H1 (cell line): ENCODE measurements at regions not wholly inside any gene's neighbourhood (a gene's known extent, or its start where the extent isn't known, plus 50 kb on each side); places are given as distances from the start of the nearest gene placed in this dataset.

ENCODE experiments used
- CTCF ChIA-PET: fragments of 300-600 bp; sonication (Branson Sonifier 250); formaldehyde crosslinking; loops from one replicate; lab custom pipeline; 2021; ENCODE audit not compliant: partially characterized antibody; lab: Charles Lee
- POLR2A ChIA-PET: fragments of 300-600 bp; sonication (Branson Sonifier 250); formaldehyde crosslinking; loops from one replicate; lab custom pipeline; 2021; ENCODE audit warnings: inconsistent platforms; ENCODE audit not compliant: partially characterized antibody; lab: Charles Lee
- DNase-seq, 2 experiments: peaks; one replicate each; pipeline versions ENCODE4 v3.0.0 to v3.0.0-alpha.2; 2010 to 2022; ENCODE audit warnings: low spot score in 2 of 2, low read depth in 1 of 2, mixed read lengths in 1 of 2
- FAIRE-seq: peaks from 2 replicates; lab custom pipeline; 2011; peaks lifted over from hg19 to GRCh38; lab: Jason Lieb, UNC
- H2AFZ ChIP-seq: 2 replicates; pipeline ENCODE4 v1.8.1; 2012; ENCODE audit warnings: low read length, inconsistent platforms
- H2AK5ac ChIP-seq: 2 replicates; pipeline ENCODE4 v1.6.1; 2013; ENCODE audit warnings: low read depth, low read length
- H2BK120ac ChIP-seq: replicated peaks from 2 replicates; pipeline ENCODE3; 2013; ENCODE audit warnings: low read depth, low read length, inconsistent platforms
- H2BK12ac ChIP-seq: 2 replicates; pipeline ENCODE4 v1.6.1; 2013; ENCODE audit warnings: low read depth, low read length
- H2BK15ac ChIP-seq: 2 replicates; pipeline ENCODE4 v1.6.1; 2013; ENCODE audit warnings: low read length
- H2BK20ac ChIP-seq: 2 replicates; pipeline ENCODE4 v1.6.1; 2013; ENCODE audit warnings: low read length
- H2BK5ac ChIP-seq: 2 replicates; pipeline ENCODE4 v1.6.1; 2013; ENCODE audit warnings: low read depth, low read length
- H3K14ac ChIP-seq: 2 replicates; pipeline ENCODE4 v1.6.1; 2013; ENCODE audit warnings: inconsistent platforms; ENCODE audit not compliant: insufficient read length
- H3K18ac ChIP-seq: 2 replicates; pipeline ENCODE4 v1.6.1; 2013; ENCODE audit warnings: low read length; ENCODE audit errors: extremely low read depth
- H3K23ac ChIP-seq: 2 replicates; pipeline ENCODE4 v1.6.1; 2013; ENCODE audit warnings: inconsistent platforms; ENCODE audit not compliant: insufficient read length
- H3K23me2 ChIP-seq: 2 replicates; pipeline ENCODE4 v1.6.1; 2013; ENCODE audit warnings: low read depth, low read length
- H3K27ac ChIP-seq: 2 replicates; pipeline ENCODE4 v1.6.1; 2011; ENCODE audit warnings: low read depth, low read length, inconsistent platforms
- H3K27me3 ChIP-seq, 4 experiments: replicated peaks in 1 of 4; 1 replicate in 1 of 4; 2 replicates in 3 of 4; pipeline versions ENCODE4 v1.6.1 to v1.8.1; 2011 to 2013; ENCODE audit warnings: low read length in 3 of 4, mild to moderate bottlenecking in 3 of 4, inconsistent platforms in 2 of 4, mixed read lengths in 2 of 4, moderate library complexity in 1 of 4; ENCODE audit not compliant: control insufficient read depth in 3 of 4, insufficient read depth in 3 of 4; ENCODE audit errors: extremely low read depth in 1 of 4
- H3K36me3 ChIP-seq, 4 experiments: 2 replicates each; pipeline versions ENCODE4 v1.6.1 to v1.8.1; 2011 to 2013; ENCODE audit warnings: mild to moderate bottlenecking in 4 of 4, low read length in 3 of 4, moderate library complexity in 2 of 4, control low read depth in 1 of 4, inconsistent platforms in 1 of 4; ENCODE audit not compliant: insufficient read depth in 4 of 4, control insufficient read depth in 2 of 4
- H3K4ac ChIP-seq: replicated peaks from 2 replicates; pipeline ENCODE3; 2013; ENCODE audit warnings: low read length, low read depth, mixed read lengths, inconsistent platforms; ENCODE audit not compliant: insufficient read length
- H3K4me1 ChIP-seq, 4 experiments: replicated peaks in 1 of 4; 1 replicate in 1 of 4; 2 replicates in 3 of 4; pipeline versions ENCODE4 v1.6.1 to v1.8.1; 2011 to 2013; ENCODE audit warnings: low read length in 3 of 4, inconsistent platforms in 2 of 4, mixed read lengths in 1 of 4; ENCODE audit not compliant: insufficient read depth in 4 of 4, control insufficient read depth in 3 of 4
- H3K4me2 ChIP-seq, 2 experiments: 2 replicates each; pipeline versions ENCODE4 v1.6.1 to v1.8.1; 2011 to 2013; ENCODE audit warnings: low read depth in 2 of 2, low read length in 2 of 2, control low read depth in 1 of 2, inconsistent platforms in 1 of 2, mild to moderate bottlenecking in 1 of 2; ENCODE audit not compliant: insufficient read depth in 1 of 2
- H3K4me3 ChIP-seq, 4 experiments: fragments of 200-600, 300-600 bp in 1 of 4; sonication (generic), shearing (Covaris generic), sonication (Bioruptor Twin) in 1 of 4; 2 replicates each; pipeline versions ENCODE4 v1.5.1 to v1.8.1; 2011 to 2016; ENCODE audit warnings: low read length in 4 of 4, low read depth in 3 of 4, control low read depth in 2 of 4, inconsistent platforms in 2 of 4, mild to moderate bottlenecking in 2 of 4, mixed read lengths in 1 of 4, moderate library complexity in 1 of 4; ENCODE audit not compliant: insufficient read depth in 2 of 4; ENCODE audit errors: extremely low read depth in 1 of 4
- H3K56ac ChIP-seq: replicated peaks from 2 replicates; pipeline ENCODE3; 2013; ENCODE audit warnings: low read depth, mild to moderate bottlenecking, mixed read lengths, low read length, inconsistent platforms; ENCODE audit not compliant: insufficient read length
- H3K79me1 ChIP-seq: 2 replicates; pipeline ENCODE4 v1.6.1; 2013; ENCODE audit warnings: low read depth, low read length, control low read depth
- H3K79me2 ChIP-seq, 2 experiments: 2 replicates each; pipeline versions ENCODE4 v1.6.1 to v1.8.1; 2012 to 2013; ENCODE audit warnings: low read length in 2 of 2, mild to moderate bottlenecking in 2 of 2, inconsistent platforms in 1 of 2; ENCODE audit not compliant: insufficient read depth in 2 of 2, control insufficient read depth in 1 of 2
- H3K9ac ChIP-seq, 4 experiments: replicated peaks in 1 of 4; 1 replicate in 1 of 4; 2 replicates in 3 of 4; pipeline versions ENCODE4 v1.6.1 to v1.8.1; 2011 to 2013; ENCODE audit warnings: low read depth in 3 of 4, low read length in 3 of 4, control low read depth in 2 of 4, mild to moderate bottlenecking in 2 of 4, moderate library complexity in 2 of 4, inconsistent platforms in 1 of 4; ENCODE audit errors: extremely low read depth in 1 of 4
- H3K9me3 ChIP-seq, 2 experiments: 2 replicates each; pipeline versions ENCODE4 v1.6.1 to v1.8.1; 2012 to 2013; ENCODE audit warnings: mild to moderate bottlenecking in 2 of 2, moderate library complexity in 2 of 2, control low read depth in 1 of 2, inconsistent platforms in 1 of 2, low read depth in 1 of 2, low read length in 1 of 2, mixed read lengths in 1 of 2; ENCODE audit not compliant: insufficient read depth in 2 of 2
- H4K20me1 ChIP-seq, 2 experiments: replicated peaks in 1 of 2; 2 replicates each; pipeline versions ENCODE3 to v1.8.1; 2011 to 2013; ENCODE audit warnings: inconsistent platforms in 2 of 2, low read length in 2 of 2, mild to moderate bottlenecking in 1 of 2; ENCODE audit not compliant: insufficient read depth in 2 of 2, control insufficient read depth in 1 of 2
- H4K5ac ChIP-seq: 2 replicates; pipeline ENCODE4 v1.6.1; 2013; ENCODE audit warnings: low read length, low read depth, mixed read lengths, inconsistent platforms; ENCODE audit not compliant: insufficient read length
- H4K8ac ChIP-seq: 2 replicates; pipeline ENCODE4 v1.8.0; 2013; ENCODE audit warnings: mild to moderate bottlenecking, moderate library complexity, low read length, inconsistent platforms; ENCODE audit not compliant: insufficient read depth; ENCODE audit errors: extremely low read depth
- H4K91ac ChIP-seq: replicated peaks from 2 replicates; pipeline ENCODE3; 2013; ENCODE audit warnings: low read length, mixed read lengths, inconsistent platforms; ENCODE audit not compliant: insufficient read length
- CBX8 ChIP-seq: fragments of 300-800, 300-1000 bp; sonication (generic); IDR thresholded peaks from 2 replicates; pipeline ENCODE4 v1.7.1; 2016; ENCODE audit warnings: low read depth, low read length, borderline replicate concordance
- CREB1 ChIP-seq: IDR thresholded peaks from 2 replicates; pipeline ENCODE4 v1.6.1; 2012; ENCODE audit warnings: inconsistent platforms
- FOSL1 ChIP-seq: IDR thresholded peaks from 2 replicates; pipeline ENCODE4 v1.6.1; 2011; ENCODE audit warnings: mild to moderate bottlenecking, low read depth, low read length, moderate library complexity; ENCODE audit not compliant: insufficient read depth
- GABPA ChIP-seq: IDR thresholded peaks from 2 replicates; pipeline ENCODE4 v1.6.1; 2011; ENCODE audit warnings: mild to moderate bottlenecking, low read length, moderate library complexity, borderline replicate concordance; ENCODE audit not compliant: insufficient read depth
- MAFK ChIP-seq: IDR thresholded peaks from 2 replicates; pipeline ENCODE4 v1.6.1; 2012; ENCODE audit warnings: low read depth, mild to moderate bottlenecking, improper control_type of control experiment, low read length
- NRF1 ChIP-seq: IDR thresholded peaks from 2 replicates; pipeline ENCODE4 v1.6.1; 2011; ENCODE audit warnings: mild to moderate bottlenecking, low read depth, low read length, improper control_type of control experiment
- PHF8 ChIP-seq: fragments of 200-600 bp; sonication (generic); conservative IDR thresholded peaks from 2 replicates; pipeline ENCODE4 v1.7.1; 2012; ENCODE audit warnings: low read depth, mild to moderate bottlenecking, inconsistent platforms, low read length, moderate library complexity
- POLR2A ChIP-seq, 2 experiments: IDR thresholded peaks; 1 replicate in 1 of 2; 2 replicates in 1 of 2; pipeline ENCODE4 v1.6.1; 2011; ENCODE audit warnings: low read depth in 2 of 2, low read length in 2 of 2, mild to moderate bottlenecking in 2 of 2; ENCODE audit errors: control extremely low read depth in 1 of 2
- POLR2AphosphoS5 ChIP-seq: IDR thresholded peaks from 2 replicates; pipeline ENCODE4 v1.6.1; 2011; ENCODE audit warnings: low read depth, low read length
- POU5F1 ChIP-seq: IDR thresholded peaks from 2 replicates; pipeline ENCODE4 v1.6.1; 2011; ENCODE audit warnings: low read depth, mild to moderate bottlenecking, low read length, moderate library complexity
- RXRA ChIP-seq: IDR thresholded peaks from 2 replicates; pipeline ENCODE4 v1.6.1; 2011; ENCODE audit warnings: low read depth, mild to moderate bottlenecking, low read length, moderate library complexity; ENCODE audit not compliant: insufficient read depth
- SIN3A ChIP-seq, 2 experiments: IDR thresholded peaks in 1 of 2; conservative IDR thresholded peaks in 1 of 2; 2 replicates each; pipeline ENCODE4 v1.6.1; 2011 to 2012; ENCODE audit warnings: low read length in 2 of 2, improper control_type of control experiment in 1 of 2, low read depth in 1 of 2, mild to moderate bottlenecking in 1 of 2
- TAF1 ChIP-seq: IDR thresholded peaks from 2 replicates; pipeline ENCODE4 v1.6.1; 2011; ENCODE audit warnings: mild to moderate bottlenecking, low read depth, low read length
- TEAD4 ChIP-seq: IDR thresholded peaks from 2 replicates; pipeline ENCODE4 v1.6.1; 2012; ENCODE audit warnings: low read depth, low read length, inconsistent platforms, mixed read lengths
- WGBS, 2 experiments: shearing (Covaris generic) in 1 of 2; methylation state at CpG; one replicate each; pipeline versions ENCODE4 v1.1.6 to v1.1.7; 2013 to 2015; ENCODE audit warnings: low lambda C conversion rate in 2 of 2, mixed read lengths in 2 of 2, inconsistent platforms in 1 of 2, low coverage in 1 of 2, missing lambda C conversion rate in 1 of 2; ENCODE audit not compliant: insufficient replicate concordance in 2 of 2, insufficient coverage in 1 of 2, insufficient read length in 1 of 2; ENCODE audit errors: extremely low coverage in 1 of 2, missing lambda C conversion rate in 1 of 2; 5-methylcytosine and 5-hydroxymethylcytosine counted together
- TF ChIP-seq, protein P1 (sequence below): IDR thresholded peaks from 2 replicates; pipeline ENCODE4 v1.6.1; 2012; ENCODE audit warnings: inconsistent platforms

- TF ChIP-seq TEAD4 (no peak), POLR2AphosphoS5 (no peak), POLR2A (IDR thresholded peaks at IDR 0.05; ENCODE audit: control extremely low read depth in 1 of 2, low read depth in 2 of 2, low read length in 2 of 2) (no peak), GABPA (no peak), CBX8 (no peak), SIN3A (conservative IDR thresholded peaks at IDR 0.05 in 1 of 2, IDR thresholded peaks at IDR 0.05 in 1 of 2; ENCODE audit: low read depth in 1 of 2, low read length in 2 of 2) (no peak), POU5F1 (no peak), RXRA (no peak), PHF8 (no peak), TAF1 (no peak), NRF1 (no peak), CREB1 (no peak), FOSL1 (no peak), MAFK (no peak)
- TF ChIP-seq, protein P1, sequence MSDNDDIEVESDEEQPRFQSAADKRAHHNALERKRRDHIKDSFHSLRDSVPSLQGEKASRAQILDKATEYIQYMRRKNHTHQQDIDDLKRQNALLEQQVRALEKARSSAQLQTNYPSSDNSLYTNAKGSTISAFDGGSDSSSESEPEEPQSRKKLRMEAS: no peak
- Histone ChIP-seq H3K4ac (no peak overlapping the region), H3K9ac (no peak overlapping the region), H2AFZ (no peak overlapping the region), H2BK120ac (no peak overlapping the region), H2BK5ac (no peak overlapping the region), H3K23me2 (no peaks in the 10 kb centered on the region), H3K4me3 (no peak overlapping the region), H3K14ac (no peak overlapping the region), H3K56ac (no peak overlapping the region), H3K79me1 (no peaks in the 10 kb centered on the region), H3K27me3 (no peaks in the 10 kb centered on the region), H3K9me3 (peaks cover 11 to 18% of the 10 kb centered on the region in 2 experiments; a peak in 2 of 4 replicates), H3K79me2 (no peaks in the 10 kb centered on the region), H4K5ac (no peak overlapping the region), H4K91ac (no peak overlapping the region), H2BK20ac (no peak overlapping the region), H2BK12ac (peak overlapping the region; percentile 64; the same call in 1 of the 2 replicates), H3K36me3 (peaks cover 0 to 5% (median 0%) of the 10 kb centered on the region in 4 experiments; a peak in 2 of 8 replicates), H4K20me1 (no peaks in the 10 kb centered on the region), H3K4me2 (no peak overlapping the region), H3K4me1 (peaks cover 0 to 7% (median 4%) of the 10 kb centered on the region in 4 experiments; a peak in 3 of 7 replicates), H2AK5ac (no peak overlapping the region), H3K23ac (no peak overlapping the region), H4K8ac (no peak overlapping the region), H2BK15ac (no peak overlapping the region), H3K18ac (no peak overlapping the region), H3K27ac (no peak overlapping the region)
- ChIA-PET CTCF (interaction anchor here (1.1 to 3.6 kb wide), 2 partner anchors 262 to 511 kb away, joined by 3 to 23 read pairs; no protein-coding TSS in a partner anchor), POLR2A (no interaction called here)
- FAIRE-seq (no peak), DNase-seq (no peak)
- 95% methylated on average over 2 of the region's 2 CpGs; no CpG with 5 or more reads in 1 of the 2 experiments for WGBS, 2 experiments
These were observed 410.4 kb upstream of the MPDZ start for GRCh38 chr9:13689925-13690324.
